Peyer's patch (tissue), 4 donors: ENCODE measurements at regions not wholly inside any gene's neighbourhood (a gene's known extent, or its start where the extent isn't known, plus 50 kb on each side); places are given as distances from the start of the nearest gene placed in this dataset.
A peak's percentile ranks its signal among the peaks of the same experiment; 100 is the strongest.

Source experiments
- DNase-seq, 3 donors: peaks; one replicate each; pipeline ENCODE4 v3.0.0-alpha.2; 2017 to 2019
- H3K27ac ChIP-seq, 4 donors: fragments of 200-600 bp; sonication (generic); one replicate each; pipeline ENCODE4 v1.5.1; 2016 to 2019
- H3K27me3 ChIP-seq, 2 donors: fragments of 200-600 bp; sonication (generic); one replicate each; pipeline ENCODE4 v1.5.1; 2019
- H3K36me3 ChIP-seq, 3 donors: fragments of 200-600 bp; sonication (generic); one replicate each; pipeline ENCODE4 v1.5.1; 2016 to 2019
- H3K4me1 ChIP-seq, 4 donors: fragments of 200-600 bp; sonication (generic); one replicate each; pipeline ENCODE4 v1.5.1; 2016 to 2019
- H3K4me3 ChIP-seq, 4 donors: fragments of 200-600 bp; sonication (generic); 1 replicate in 3 of 4; 2 replicates in 1 of 4; pipeline ENCODE4 v1.5.1; 2016 to 2019; ENCODE audit warnings: mild to moderate bottlenecking in 1 of 4
- H3K9me3 ChIP-seq, 4 donors: fragments of 200-600 bp; sonication (generic); one replicate each; pipeline ENCODE4 v1.5.1; 2016 to 2019; ENCODE audit warnings: mild to moderate bottlenecking in 1 of 4
- CTCF ChIP-seq, 6 experiments: fragments of 450-650 bp in 4 of 6; fragments of 200-600 bp in 2 of 6; sonication (generic) in 1 of 6; IDR thresholded peaks; one replicate each; pipeline ENCODE4 v1.5.1; 2017 to 2019; ENCODE audit warnings: antibody characterized with exemption in 6 of 6, mild to moderate bottlenecking in 3 of 6, moderate library complexity in 1 of 6
- POLR2A ChIP-seq, 2 donors: fragments of 450-650 bp; IDR thresholded peaks; one replicate each; pipeline ENCODE4 v1.5.1; 2017; ENCODE audit warnings: antibody characterized with exemption in 2 of 2, mild to moderate bottlenecking in 2 of 2, moderate library complexity in 2 of 2

- Histone ChIP-seq H3K4me1 (no peaks in the 10 kb centered on the region), H3K9me3 (no peaks in the 10 kb centered on the region), H3K4me3 (no peak overlapping the region), H3K27me3 (no peaks in the 10 kb centered on the region), H3K27ac (no peak overlapping the region), H3K36me3 (no peaks in the 10 kb centered on the region)
- DNase-seq, result no peak
- TF ChIP-seq POLR2A (IDR thresholded peaks at IDR 0.05) (no peak), CTCF (IDR thresholded peaks at IDR 0.05) (no peak)
These were observed 96.1 kb downstream of the KBTBD8 start for GRCh38 chr3:67094167-67094566.

- no peak for DNase-seq
- Histone ChIP-seq H3K27me3 (no peaks in the 10 kb centered on the region), H3K27ac (no peak overlapping the region), H3K4me3 (no peak overlapping the region), H3K36me3 (no peaks in the 10 kb centered on the region), H3K9me3 (no peaks in the 10 kb centered on the region), H3K4me1 (no peaks in the 10 kb centered on the region)
- no peak for TF ChIP-seq POLR2A (IDR thresholded peaks at IDR 0.05)
- TF ChIP-seq CTCF (IDR thresholded peaks at IDR 0.05), result no peak
These were observed 96.7 kb downstream of the KBTBD8 start for GRCh38 chr3:67094774-67095173.

- no peak for DNase-seq
- Histone ChIP-seq H3K4me3 (no peak overlapping the region), H3K4me1 (no peaks in the 10 kb centered on the region), H3K27ac (no peak overlapping the region), H3K27me3 (no peaks in the 10 kb centered on the region), H3K36me3 (no peaks in the 10 kb centered on the region), H3K9me3 (no peaks in the 10 kb centered on the region)
- TF ChIP-seq CTCF (IDR thresholded peaks at IDR 0.05), result no peak
- no peak for TF ChIP-seq POLR2A (IDR thresholded peaks at IDR 0.05)
These were observed 106.3 kb downstream of the KBTBD8 start for GRCh38 chr3:67104388-67104787.

DNA sequence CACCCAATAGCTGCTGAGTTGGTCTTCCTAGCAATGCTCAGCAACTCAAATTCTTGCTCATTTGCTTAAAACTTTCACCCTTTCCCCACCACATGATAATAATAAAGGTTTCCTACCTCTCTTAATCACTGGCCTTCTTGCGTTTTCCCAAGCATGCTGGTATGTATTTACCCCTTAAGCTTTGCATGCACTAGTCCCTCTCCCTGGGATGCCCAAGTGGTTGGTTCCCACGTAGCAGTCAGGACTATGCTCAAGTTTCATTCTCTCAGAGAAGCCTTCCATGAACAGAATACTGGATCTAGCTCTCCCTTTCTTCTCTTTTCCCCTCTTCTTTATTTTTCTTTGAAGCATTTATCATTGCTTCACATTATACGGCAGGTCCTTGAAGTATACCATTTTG is 108.8 kb downstream of the KBTBD8 start:
- Histone ChIP-seq H3K4me1 (no peaks in the 10 kb centered on the region), H3K36me3 (no peaks in the 10 kb centered on the region), H3K27me3 (no peaks in the 10 kb centered on the region), H3K4me3 (no peak overlapping the region), H3K27ac (no peak overlapping the region), H3K9me3 (no peaks in the 10 kb centered on the region)
- DNase-seq, result no peak
- no peak for TF ChIP-seq CTCF (IDR thresholded peaks at IDR 0.05)

- H3K4me1 ChIP-seq, result no peaks in the 10 kb centered on the region
- no peak for DNase-seq
- H3K4me3 ChIP-seq, result no peak overlapping the region
- H3K36me3 ChIP-seq, result no peaks in the 10 kb centered on the region
- TF ChIP-seq POLR2A (IDR thresholded peaks at IDR 0.05) (no peak), CTCF (IDR thresholded peaks at IDR 0.05) (peak in 5 of 6 experiments; percentile 39 to 61 (median 45))
- no peaks in the 10 kb centered on the region for H3K27me3 ChIP-seq
- H3K9me3 ChIP-seq, result no peaks in the 10 kb centered on the region
- no peak overlapping the region for H3K27ac ChIP-seq
These were observed 111.6 kb downstream of the KBTBD8 start for GRCh38 chr3:67109651-67110204.
